Sigmoid colon (tissue), 4 donors: ENCODE measurements at regions not wholly inside any gene's neighbourhood (a gene's known extent, or its start where the extent isn't known, plus 50 kb on each side); places are given as distances from the start of the nearest gene placed in this dataset.

Experiments
- EP300 ChIP-seq, 4 donors: sonication (generic); formaldehyde crosslinking; IDR thresholded peaks; one replicate each; pipeline ENCODE4 v1.6.1; 2017; ENCODE audit warnings: antibody characterized with exemption in 4 of 4
- POLR2AphosphoS5 ChIP-seq, 4 donors: sonication (generic); formaldehyde crosslinking; IDR thresholded peaks; one replicate each; pipeline ENCODE4 v1.6.1; 2017; ENCODE audit warnings: antibody characterized with exemption in 4 of 4
- TF ChIP-seq, protein P1 (sequence below), 4 experiments: fragments of 450-650 bp in 3 of 4; fragments of 200-600 bp in 1 of 4; IDR thresholded peaks; one replicate each; pipeline ENCODE4 v1.5.1; 2016 to 2019; ENCODE audit warnings: antibody characterized with exemption in 4 of 4, mild to moderate bottlenecking in 3 of 4, moderate library complexity in 2 of 4

DNA sequence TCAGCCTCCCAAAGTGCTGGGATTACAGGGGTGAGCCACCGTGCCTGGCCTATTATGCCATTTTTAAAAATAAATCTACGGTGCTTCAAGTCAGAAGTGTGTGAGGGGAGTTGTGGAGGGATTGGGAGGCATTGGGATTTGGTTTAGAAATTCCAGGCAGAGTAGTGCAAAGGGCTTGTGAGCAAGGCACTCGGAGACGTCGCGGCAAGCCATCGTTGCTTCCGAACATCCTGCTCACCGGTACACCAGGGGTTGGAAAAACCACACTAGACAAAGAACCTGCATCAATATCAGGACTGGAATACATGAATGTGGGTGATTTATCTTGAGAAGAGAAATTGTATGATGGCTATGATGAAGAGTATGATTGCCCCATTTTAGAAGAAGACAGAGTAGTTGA lies 227.0 kb downstream of the ALG10 start:
- TF ChIP-seq, protein P1, sequence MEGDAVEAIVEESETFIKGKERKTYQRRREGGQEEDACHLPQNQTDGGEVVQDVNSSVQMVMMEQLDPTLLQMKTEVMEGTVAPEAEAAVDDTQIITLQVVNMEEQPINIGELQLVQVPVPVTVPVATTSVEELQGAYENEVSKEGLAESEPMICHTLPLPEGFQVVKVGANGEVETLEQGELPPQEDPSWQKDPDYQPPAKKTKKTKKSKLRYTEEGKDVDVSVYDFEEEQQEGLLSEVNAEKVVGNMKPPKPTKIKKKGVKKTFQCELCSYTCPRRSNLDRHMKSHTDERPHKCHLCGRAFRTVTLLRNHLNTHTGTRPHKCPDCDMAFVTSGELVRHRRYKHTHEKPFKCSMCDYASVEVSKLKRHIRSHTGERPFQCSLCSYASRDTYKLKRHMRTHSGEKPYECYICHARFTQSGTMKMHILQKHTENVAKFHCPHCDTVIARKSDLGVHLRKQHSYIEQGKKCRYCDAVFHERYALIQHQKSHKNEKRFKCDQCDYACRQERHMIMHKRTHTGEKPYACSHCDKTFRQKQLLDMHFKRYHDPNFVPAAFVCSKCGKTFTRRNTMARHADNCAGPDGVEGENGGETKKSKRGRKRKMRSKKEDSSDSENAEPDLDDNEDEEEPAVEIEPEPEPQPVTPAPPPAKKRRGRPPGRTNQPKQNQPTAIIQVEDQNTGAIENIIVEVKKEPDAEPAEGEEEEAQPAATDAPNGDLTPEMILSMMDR (IDR thresholded peaks at IDR 0.05) = no peak
- TF ChIP-seq EP300 (IDR thresholded peaks at IDR 0.05) (no peak), POLR2AphosphoS5 (IDR thresholded peaks at IDR 0.05) (no peak)
